ENCODE measurements at regions not wholly inside any gene's neighbourhood (a gene's known extent, or its start where the extent isn't known, plus 50 kb on each side); places are given as distances from the start of the nearest gene placed in this dataset.

DNA sequence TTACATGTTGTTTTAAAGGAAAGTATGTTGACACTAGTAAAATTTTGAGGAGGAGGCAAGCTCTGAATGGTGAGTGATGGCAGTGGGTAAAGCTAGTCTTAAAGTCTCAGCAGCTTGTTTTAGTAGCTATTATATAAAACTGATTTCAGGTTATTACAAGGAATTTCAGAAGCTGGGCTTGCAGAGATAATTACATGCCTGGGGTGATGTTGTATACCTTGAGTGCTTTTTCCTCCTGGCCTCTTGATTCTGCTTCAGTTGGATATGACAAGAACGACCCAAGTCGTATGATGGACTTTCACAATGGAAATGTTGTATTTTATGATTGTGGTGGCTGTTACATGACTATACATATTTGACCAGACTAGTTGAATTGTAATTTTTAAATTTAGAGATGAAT is 175.5 kb upstream of the ADGRL3 start:
- ATAC-seq (no peak), DNase-seq (ENCODE audit: low spot score) (no peak)
- Mint-ChIP-seq H3K4me1 (no peaks in the 10 kb centered on the region; the same call in 2 of the 3 replicates), H3K36me3 (ENCODE audit: low read depth) (no peaks in the 10 kb centered on the region), H3K27ac (no peak overlapping the region), H3K4me3 (no peak overlapping the region), H3K27me3 (ENCODE audit: insufficient read depth, low read depth, poor library complexity) (no peaks in the 10 kb centered on the region), H3K9me3 (no peaks in the 10 kb centered on the region; the same call in 2 of the 3 replicates)
- H3K4me1 ChIP-seq (ENCODE audit: insufficient read depth), result no peaks in the 10 kb centered on the region
- no peaks in the 10 kb centered on the region for H4K20me1 ChIP-seq (replicated peaks; ENCODE audit: insufficient read depth)
- no peaks in the 10 kb centered on the region for H3K9me2 ChIP-seq (ENCODE audit: insufficient read depth)
- no peak overlapping the region for H3K4me3 ChIP-seq
- H3K36me3 ChIP-seq (ENCODE audit: insufficient read depth), result no peaks in the 10 kb centered on the region
- no peak overlapping the region for H3K4me2 ChIP-seq
- H3K27me3 ChIP-seq (ENCODE audit: insufficient read depth), result no peaks in the 10 kb centered on the region
- no peak for TF ChIP-seq JUNB (IDR thresholded peaks at IDR 0.05; ENCODE audit: unreplicated experiment)
- TF ChIP-seq, protein P1, sequence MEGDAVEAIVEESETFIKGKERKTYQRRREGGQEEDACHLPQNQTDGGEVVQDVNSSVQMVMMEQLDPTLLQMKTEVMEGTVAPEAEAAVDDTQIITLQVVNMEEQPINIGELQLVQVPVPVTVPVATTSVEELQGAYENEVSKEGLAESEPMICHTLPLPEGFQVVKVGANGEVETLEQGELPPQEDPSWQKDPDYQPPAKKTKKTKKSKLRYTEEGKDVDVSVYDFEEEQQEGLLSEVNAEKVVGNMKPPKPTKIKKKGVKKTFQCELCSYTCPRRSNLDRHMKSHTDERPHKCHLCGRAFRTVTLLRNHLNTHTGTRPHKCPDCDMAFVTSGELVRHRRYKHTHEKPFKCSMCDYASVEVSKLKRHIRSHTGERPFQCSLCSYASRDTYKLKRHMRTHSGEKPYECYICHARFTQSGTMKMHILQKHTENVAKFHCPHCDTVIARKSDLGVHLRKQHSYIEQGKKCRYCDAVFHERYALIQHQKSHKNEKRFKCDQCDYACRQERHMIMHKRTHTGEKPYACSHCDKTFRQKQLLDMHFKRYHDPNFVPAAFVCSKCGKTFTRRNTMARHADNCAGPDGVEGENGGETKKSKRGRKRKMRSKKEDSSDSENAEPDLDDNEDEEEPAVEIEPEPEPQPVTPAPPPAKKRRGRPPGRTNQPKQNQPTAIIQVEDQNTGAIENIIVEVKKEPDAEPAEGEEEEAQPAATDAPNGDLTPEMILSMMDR (conservative IDR thresholded peaks at IDR 0.05; ENCODE audit: low read depth in 2 of 2), result no peak
- TF ChIP-seq, protein P2, sequence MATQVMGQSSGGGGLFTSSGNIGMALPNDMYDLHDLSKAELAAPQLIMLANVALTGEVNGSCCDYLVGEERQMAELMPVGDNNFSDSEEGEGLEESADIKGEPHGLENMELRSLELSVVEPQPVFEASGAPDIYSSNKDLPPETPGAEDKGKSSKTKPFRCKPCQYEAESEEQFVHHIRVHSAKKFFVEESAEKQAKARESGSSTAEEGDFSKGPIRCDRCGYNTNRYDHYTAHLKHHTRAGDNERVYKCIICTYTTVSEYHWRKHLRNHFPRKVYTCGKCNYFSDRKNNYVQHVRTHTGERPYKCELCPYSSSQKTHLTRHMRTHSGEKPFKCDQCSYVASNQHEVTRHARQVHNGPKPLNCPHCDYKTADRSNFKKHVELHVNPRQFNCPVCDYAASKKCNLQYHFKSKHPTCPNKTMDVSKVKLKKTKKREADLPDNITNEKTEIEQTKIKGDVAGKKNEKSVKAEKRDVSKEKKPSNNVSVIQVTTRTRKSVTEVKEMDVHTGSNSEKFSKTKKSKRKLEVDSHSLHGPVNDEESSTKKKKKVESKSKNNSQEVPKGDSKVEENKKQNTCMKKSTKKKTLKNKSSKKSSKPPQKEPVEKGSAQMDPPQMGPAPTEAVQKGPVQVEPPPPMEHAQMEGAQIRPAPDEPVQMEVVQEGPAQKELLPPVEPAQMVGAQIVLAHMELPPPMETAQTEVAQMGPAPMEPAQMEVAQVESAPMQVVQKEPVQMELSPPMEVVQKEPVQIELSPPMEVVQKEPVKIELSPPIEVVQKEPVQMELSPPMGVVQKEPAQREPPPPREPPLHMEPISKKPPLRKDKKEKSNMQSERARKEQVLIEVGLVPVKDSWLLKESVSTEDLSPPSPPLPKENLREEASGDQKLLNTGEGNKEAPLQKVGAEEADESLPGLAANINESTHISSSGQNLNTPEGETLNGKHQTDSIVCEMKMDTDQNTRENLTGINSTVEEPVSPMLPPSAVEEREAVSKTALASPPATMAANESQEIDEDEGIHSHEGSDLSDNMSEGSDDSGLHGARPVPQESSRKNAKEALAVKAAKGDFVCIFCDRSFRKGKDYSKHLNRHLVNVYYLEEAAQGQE (IDR thresholded peaks at IDR 0.05; ENCODE audit: unreplicated experiment), result no peak
- no peak for TF ChIP-seq CREB1 (CRISPR knock-in tag; IDR thresholded peaks at IDR 0.05; ENCODE audit: low read depth)
- TF ChIP-seq STAT1 (IDR thresholded peaks at IDR 0.05; ENCODE audit: unreplicated experiment), result no peak
- TF ChIP-seq EZH2 (IDR thresholded peaks at IDR 0.05; ENCODE audit: low read depth, unreplicated experiment), result no peak
- TF ChIP-seq EZH2phosphoT487 (IDR thresholded peaks at IDR 0.05; ENCODE audit: unreplicated experiment), result no peak
- TF ChIP-seq NANOG (IDR thresholded peaks at IDR 0.05; ENCODE audit: borderline replicate concordance), result no peak
- TF ChIP-seq POLR2AphosphoS5 (IDR thresholded peaks at IDR 0.05; ENCODE audit: low read depth), result no peak
- TF ChIP-seq ZNF114 (CRISPR knock-in tag; IDR thresholded peaks at IDR 0.05), result no peak
- TF ChIP-seq, protein P3, sequence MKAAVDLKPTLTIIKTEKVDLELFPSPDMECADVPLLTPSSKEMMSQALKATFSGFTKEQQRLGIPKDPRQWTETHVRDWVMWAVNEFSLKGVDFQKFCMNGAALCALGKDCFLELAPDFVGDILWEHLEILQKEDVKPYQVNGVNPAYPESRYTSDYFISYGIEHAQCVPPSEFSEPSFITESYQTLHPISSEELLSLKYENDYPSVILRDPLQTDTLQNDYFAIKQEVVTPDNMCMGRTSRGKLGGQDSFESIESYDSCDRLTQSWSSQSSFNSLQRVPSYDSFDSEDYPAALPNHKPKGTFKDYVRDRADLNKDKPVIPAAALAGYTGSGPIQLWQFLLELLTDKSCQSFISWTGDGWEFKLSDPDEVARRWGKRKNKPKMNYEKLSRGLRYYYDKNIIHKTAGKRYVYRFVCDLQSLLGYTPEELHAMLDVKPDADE (IDR thresholded peaks at IDR 0.05), result no peak
- TF ChIP-seq, protein P4, sequence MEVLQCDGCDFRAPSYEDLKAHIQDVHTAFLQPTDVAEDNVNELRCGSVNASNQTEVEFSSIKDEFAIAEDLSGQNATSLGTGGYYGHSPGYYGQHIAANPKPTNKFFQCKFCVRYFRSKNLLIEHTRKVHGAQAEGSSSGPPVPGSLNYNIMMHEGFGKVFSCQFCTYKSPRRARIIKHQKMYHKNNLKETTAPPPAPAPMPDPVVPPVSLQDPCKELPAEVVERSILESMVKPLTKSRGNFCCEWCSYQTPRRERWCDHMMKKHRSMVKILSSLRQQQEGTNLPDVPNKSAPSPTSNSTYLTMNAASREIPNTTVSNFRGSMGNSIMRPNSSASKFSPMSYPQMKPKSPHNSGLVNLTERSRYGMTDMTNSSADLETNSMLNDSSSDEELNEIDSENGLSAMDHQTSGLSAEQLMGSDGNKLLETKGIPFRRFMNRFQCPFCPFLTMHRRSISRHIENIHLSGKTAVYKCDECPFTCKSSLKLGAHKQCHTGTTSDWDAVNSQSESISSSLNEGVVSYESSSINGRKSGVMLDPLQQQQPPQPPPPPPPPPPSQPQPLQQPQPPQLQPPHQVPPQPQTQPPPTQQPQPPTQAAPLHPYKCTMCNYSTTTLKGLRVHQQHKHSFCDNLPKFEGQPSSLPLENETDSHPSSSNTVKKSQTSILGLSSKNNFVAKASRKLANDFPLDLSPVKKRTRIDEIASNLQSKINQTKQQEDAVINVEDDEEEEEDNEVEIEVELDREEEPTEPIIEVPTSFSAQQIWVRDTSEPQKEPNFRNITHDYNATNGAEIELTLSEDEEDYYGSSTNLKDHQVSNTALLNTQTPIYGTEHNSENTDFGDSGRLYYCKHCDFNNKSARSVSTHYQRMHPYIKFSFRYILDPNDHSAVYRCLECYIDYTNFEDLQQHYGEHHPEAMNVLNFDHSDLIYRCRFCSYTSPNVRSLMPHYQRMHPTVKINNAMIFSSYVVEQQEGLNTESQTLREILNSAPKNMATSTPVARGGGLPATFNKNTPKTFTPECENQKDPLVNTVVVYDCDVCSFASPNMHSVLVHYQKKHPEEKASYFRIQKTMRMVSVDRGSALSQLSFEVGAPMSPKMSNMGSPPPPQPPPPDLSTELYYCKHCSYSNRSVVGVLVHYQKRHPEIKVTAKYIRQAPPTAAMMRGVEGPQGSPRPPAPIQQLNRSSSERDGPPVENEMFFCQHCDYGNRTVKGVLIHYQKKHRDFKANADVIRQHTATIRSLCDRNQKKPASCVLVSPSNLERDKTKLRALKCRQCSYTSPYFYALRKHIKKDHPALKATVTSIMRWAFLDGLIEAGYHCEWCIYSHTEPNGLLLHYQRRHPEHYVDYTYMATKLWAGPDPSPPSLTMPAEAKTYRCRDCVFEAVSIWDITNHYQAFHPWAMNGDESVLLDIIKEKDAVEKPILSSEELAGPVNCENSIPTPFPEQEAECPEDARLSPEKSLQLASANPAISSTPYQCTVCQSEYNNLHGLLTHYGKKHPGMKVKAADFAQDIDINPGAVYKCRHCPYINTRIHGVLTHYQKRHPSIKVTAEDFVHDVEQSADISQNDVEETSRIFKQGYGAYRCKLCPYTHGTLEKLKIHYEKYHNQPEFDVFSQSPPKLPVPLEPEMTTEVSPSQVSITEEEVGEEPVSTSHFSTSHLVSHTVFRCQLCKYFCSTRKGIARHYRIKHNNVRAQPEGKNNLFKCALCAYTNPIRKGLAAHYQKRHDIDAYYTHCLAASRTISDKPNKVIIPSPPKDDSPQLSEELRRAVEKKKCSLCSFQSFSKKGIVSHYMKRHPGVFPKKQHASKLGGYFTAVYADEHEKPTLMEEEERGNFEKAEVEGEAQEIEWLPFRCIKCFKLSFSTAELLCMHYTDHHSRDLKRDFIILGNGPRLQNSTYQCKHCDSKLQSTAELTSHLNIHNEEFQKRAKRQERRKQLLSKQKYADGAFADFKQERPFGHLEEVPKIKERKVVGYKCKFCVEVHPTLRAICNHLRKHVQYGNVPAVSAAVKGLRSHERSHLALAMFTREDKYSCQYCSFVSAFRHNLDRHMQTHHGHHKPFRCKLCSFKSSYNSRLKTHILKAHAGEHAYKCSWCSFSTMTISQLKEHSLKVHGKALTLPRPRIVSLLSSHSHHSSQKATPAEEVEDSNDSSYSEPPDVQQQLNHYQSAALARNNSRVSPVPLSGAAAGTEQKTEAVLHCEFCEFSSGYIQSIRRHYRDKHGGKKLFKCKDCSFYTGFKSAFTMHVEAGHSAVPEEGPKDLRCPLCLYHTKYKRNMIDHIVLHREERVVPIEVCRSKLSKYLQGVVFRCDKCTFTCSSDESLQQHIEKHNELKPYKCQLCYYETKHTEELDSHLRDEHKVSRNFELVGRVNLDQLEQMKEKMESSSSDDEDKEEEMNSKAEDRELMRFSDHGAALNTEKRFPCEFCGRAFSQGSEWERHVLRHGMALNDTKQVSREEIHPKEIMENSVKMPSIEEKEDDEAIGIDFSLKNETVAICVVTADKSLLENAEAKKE (CRISPR knock-in tag; IDR thresholded peaks at IDR 0.05), result no peak
- no peak for TF ChIP-seq ZNF331 (CRISPR knock-in tag; IDR thresholded peaks at IDR 0.05; ENCODE audit: low read depth)
- no peaks in the 10 kb centered on the region for H3F3A ChIP-seq (replicated peaks; ENCODE audit: low read depth)
- H2AFZ ChIP-seq, result no peak overlapping the region
- H3K79me2 ChIP-seq (replicated peaks; ENCODE audit: insufficient read depth), result no peaks in the 10 kb centered on the region
- H3K27ac ChIP-seq (ENCODE audit: low read depth), result no peak overlapping the region
